NCI-H146 treated with DMSO at 0.1 percent for 48 hours (cell line): ENCODE measurements at regions not wholly inside any gene's neighbourhood (a gene's known extent, or its start where the extent isn't known, plus 50 kb on each side); places are given as distances from the start of the nearest gene placed in this dataset.

Experiments
- DNase-seq: peaks from one replicate; lab custom pipeline; 2025; ENCODE audit not compliant: unreplicated experiment; lab: John Stamatoyannopoulos, UW

GRCh38 chr13:76379341-76380105 lies 506.7 kb downstream of the KCTD12 start:
- DNase-seq, result no peak

GRCh38 chr13:76378767-76379166 lies 507.4 kb downstream of the KCTD12 start:
- no peak for DNase-seq

GRCh38 chr13:76363682-76364289 lies 522.4 kb downstream of the KCTD12 start:
- DNase-seq, result no peak

GRCh38 chr13:76361868-76362267 lies 524.3 kb downstream of the KCTD12 start:
- no peak for DNase-seq

GRCh38 chr13:76351541-76352229 lies 534.5 kb downstream of the KCTD12 start:
- no peak for DNase-seq

- DNase-seq, result no peak
Measured at GRCh38 chr13:76350399-76350798, 535.8 kb downstream of the KCTD12 start.

- DNase-seq, result no peak
Measured at GRCh38 chr13:76349700-76350099, 536.5 kb downstream of the KCTD12 start.

GRCh38 chr13:76339649-76340048 lies 546.6 kb downstream of the KCTD12 start:
- DNase-seq, result no peak

GRCh38 chr13:76338003-76338402 lies 548.2 kb downstream of the KCTD12 start:
- DNase-seq, result no peak

- DNase-seq, result no peak
Measured at GRCh38 chr13:76336889-76337844, 549.0 kb downstream of the KCTD12 start.

GRCh38 chr13:76335463-76335862 lies 550.7 kb downstream of the KCTD12 start:
- DNase-seq, result no peak

GRCh38 chr13:76331943-76332712 lies 554.1 kb downstream of the KCTD12 start:
- DNase-seq, result no peak

- DNase-seq, result no peak
Measured at GRCh38 chr13:76330761-76331160, 555.4 kb downstream of the KCTD12 start.

GRCh38 chr13:76329866-76330580 lies 556.2 kb downstream of the KCTD12 start:
- DNase-seq, result no peak

GRCh38 chr13:76329004-76329403 lies 557.2 kb downstream of the KCTD12 start:
- no peak for DNase-seq

GRCh38 chr13:76326343-76326742 lies 559.9 kb downstream of the KCTD12 start:
- no peak for DNase-seq

GRCh38 chr13:76319921-76320320 lies 566.3 kb downstream of the KCTD12 start:
- DNase-seq, result no peak

- no peak for DNase-seq
Measured at GRCh38 chr13:76316998-76317527, 569.1 kb downstream of the KCTD12 start.

GRCh38 chr13:76314495-76314894 lies 571.7 kb downstream of the KCTD12 start:
- no peak for DNase-seq
